T-helper 2 cell treated with Interferon-gamma antibody and Interleukin-4, amounts not matched to agents 100 ng/mL and 5 ng/mL, for 36 hours (primary cell): ENCODE measurements at regions not wholly inside any gene's neighbourhood (a gene's known extent, or its start where the extent isn't known, plus 50 kb on each side); places are given as distances from the start of the nearest gene placed in this dataset.
"Not testable (repeated sequence)": the region's sequence is repeated elsewhere in the genome, so short reads cannot be mapped to it uniquely, and the experiment has no call there.

Experiments
- intact Hi-C: fragments of 100-400 bp; cut with micrococcal nuclease; formaldehyde crosslinking; loops from one replicate; pipeline ENCODE4 v1.15.1; 2023

- intact Hi-C loops = no loop called here
These were observed 223.7 kb upstream of the FAM78B start for GRCh38 chr1:166390366-166391033.

DNA sequence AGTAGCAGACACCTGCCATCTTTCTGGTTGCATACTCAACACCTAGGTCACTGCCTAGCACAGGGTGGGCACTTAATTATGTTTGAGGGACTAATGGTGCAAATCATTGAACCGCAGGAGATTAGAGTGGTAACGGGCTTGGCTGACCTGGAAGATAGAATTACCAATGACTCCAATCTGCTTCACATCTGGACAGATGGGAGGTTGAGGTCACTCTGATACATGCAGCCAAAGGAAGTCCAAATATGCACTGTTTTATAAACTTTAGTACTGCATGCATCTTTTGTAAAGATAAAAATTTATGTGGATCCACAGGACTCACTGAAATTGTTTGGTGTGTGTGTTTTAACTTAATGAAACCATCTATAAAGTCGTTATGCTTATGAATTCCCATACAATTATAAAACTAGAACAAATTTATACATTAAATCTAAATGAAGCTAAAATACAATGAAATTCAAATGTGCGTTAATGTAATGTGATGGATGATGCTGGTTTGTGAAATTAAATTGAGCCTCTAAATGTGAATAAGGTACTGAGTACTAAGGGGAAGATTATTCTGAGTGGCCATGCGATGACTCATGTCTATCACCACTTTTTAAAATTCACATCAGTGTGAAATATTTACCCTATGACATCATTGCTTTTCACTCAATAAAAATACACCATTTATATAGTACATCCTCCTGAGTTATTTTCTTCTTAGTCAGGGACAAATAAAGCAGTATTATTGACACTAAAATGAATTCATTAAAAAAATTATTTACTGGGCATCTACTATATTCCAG lies 224.7 kb upstream of the FAM78B start:
- intact Hi-C loops = no loop called here

DNA sequence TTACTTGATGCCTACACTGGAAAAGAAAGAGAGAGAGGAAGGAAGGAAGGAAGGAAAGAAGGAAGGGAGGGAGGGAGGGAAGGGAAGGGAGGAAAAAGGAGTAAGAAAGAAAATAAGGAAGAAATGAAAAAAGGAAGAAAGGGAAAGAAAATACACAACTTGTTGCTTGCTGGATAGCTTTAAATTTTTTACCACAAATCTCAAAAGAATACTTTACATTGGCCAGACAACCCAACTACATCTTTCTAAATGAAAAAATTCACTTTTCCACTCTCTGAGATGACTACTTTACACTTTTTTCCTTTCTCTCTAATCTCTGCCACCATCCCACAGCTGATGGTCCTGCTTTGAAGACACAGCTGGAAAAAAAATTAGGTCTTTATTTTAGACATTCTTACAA lies 228.9 kb upstream of the FAM78B start:
- intact Hi-C loops = no loop called here

DNA sequence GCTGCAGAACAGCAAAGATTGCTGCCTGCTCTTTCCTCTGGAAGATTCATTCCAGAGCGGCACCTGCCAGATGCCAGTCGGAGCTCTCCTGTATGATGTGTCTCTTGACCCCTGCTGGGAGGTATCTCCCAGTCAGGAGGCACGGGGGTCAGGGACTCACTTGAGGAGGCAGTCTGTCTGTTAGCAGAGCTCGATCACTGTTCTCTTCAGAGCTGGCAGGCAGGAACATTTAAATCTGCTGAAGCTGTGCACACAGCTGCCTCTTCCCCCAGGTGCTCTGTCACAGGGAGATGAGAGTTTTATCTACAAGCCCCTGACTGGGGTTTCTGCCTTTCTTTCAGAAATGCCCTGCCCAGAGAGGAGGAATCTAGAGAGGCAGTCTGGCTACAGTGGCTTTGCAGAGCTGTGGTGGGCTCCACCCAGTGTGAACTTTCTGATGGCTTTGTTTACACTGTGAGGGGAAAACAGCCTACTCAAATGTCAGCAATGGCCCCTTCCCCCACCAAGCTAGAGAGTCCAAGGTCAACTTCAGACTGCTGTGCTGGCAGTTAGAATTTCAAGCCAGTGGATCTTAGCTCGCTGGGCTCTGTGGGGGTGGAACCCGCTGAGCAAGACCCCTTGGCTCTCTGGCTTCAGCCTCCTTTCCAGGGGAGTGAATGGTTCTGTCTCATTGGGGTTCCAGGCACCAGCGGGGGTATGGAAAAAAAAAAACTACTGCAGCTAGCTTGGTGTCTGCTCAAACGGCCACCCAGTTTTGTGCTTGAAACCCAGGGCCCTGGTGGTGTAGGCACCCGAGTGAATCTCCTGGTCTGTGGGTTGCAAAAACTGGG lies 242.7 kb upstream of the FAM78B start:
- intact Hi-C loops = not testable (repeated sequence)

DNA sequence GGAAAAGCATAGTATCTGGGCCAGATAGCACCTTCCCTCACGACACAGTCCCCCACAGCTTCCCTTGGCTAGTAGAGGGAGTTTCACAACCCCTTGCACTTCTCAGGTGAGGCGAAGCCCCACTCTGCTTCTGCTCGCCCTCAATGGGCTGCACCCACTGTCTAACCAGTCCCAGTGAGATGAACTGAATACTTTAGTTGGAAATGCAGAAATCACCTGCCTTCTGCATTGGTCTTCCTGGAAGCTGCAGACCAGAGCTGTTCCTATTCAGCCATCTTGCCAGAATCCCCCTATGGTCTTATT lies 243.2 kb upstream of the FAM78B start:
- intact Hi-C loops = no loop called here

DNA sequence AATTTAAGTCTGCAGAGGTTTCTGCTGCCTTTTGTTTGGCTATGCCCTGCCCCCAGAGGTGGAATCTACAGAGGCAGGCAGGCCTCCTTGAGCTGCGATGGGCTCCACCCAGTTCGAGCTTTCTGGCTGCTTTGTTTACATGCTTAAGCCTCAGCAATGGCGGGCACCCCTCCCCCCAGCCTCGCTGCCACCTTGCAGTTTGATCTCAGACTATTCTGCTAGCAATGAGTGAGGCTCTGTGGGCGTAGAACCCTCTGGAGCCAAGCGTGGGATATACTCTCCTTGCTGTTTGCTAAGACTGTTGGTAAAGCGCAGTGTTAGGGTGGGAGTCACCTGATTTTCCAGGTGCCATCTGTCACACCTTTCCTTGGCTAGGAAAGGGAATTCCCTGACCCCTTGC lies 250.0 kb upstream of the FAM78B start:
- intact Hi-C loops = not testable (repeated sequence)

DNA sequence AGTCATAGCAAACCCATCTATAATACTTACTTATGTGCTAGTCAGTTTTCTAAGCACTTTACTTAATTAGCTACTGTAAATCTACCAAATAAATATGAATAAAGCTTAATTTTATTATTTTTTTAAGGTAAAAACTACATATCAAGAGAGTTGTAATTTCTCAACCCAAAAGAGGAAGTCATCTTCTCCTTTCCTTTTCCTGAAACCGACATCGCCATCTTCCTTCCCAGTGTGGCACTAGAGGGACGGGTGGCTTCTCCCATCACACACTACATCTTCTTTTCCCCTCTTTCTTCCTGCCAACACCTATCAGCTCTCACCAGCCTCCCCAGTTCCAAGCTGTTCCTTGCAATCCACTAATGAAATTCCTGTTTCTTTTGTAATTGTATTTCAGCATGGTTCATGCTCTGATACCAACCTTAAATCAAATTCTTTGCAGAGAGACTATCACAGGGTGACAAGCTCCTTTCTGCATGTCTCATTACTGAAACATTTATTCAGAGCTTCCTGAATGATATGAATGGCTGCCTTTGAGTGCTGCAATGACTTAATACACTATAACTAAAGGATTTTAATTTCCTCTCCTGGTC lies 251.6 kb upstream of the FAM78B start:
- intact Hi-C loops = no loop called here

DNA sequence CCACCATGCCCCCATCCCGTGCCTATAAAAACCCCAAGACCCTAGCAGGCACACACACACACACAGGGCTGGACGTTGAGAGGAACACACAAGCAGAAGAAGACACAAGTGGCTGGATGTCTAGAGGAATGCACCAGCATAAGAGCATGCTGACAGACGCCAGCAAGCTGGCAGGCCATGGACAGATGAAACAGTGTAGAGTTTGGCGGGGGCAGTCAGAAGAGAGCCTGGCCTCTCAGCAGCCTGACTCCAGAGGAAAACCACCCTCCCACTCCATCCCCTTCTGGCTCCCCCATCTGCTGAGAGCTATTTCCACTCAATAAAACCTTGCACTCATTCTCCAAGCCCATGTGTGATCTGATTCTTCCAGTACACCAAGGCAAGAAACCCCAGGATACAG lies 255.8 kb upstream of the FAM78B start:
- intact Hi-C loops = not testable (repeated sequence)

DNA sequence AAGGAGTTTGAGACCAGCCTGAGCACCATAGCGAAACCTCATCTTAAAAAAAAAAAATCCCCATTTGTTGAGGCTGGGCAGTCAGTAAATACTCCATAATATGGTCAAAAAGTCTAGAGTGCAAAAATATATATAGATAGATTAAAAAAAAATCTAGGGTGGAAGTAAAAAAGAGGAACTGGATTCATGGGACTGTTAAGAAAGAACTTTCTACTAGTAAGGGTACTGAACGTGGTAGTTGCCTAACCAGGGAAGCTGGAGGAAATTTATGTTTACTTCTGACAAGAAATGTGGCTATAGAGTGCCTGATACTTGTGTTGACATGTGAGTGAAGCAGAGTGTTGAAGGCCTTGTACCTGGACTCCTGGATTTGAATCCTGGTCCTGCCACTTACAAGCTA lies 265.9 kb upstream of the FAM78B start:
- intact Hi-C loops = no loop called here

GRCh38 chr1:166433404-166434304 lies 266.9 kb upstream of the FAM78B start:
- intact Hi-C loops = not testable (repeated sequence)

GRCh38 chr1:166457700-166458099 lies 290.9 kb upstream of the FAM78B start:
- intact Hi-C loops = no loop called here

GRCh38 chr1:166464333-166464732 lies 297.5 kb upstream of the FAM78B start:
- intact Hi-C loops = no loop called here

GRCh38 chr1:166470014-166470413 lies 303.2 kb upstream of the FAM78B start:
- intact Hi-C loops = no loop called here

- intact Hi-C loops = no loop called here
These were observed 303.6 kb upstream of the FAM78B start for GRCh38 chr1:166470441-166470840.

DNA sequence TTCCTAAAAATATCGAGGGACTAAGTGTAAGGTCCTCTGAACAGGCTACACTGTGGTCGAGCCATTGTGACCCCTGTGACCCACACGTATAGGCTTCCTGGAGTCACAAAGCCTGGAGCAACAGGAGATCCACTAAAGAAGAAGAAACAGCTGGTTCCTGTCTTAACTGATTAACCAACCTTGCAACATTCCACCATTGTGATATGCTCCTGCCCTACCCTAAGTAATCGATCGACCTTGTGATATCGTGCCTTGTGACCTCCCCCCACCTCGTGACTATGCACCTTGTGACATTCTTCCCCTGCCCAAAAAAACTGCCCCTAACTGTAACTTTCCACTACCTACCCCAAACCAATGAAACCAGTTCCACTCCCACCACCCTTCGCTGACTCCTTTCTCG lies 304.6 kb upstream of the FAM78B start:
- intact Hi-C loops = no loop called here

DNA sequence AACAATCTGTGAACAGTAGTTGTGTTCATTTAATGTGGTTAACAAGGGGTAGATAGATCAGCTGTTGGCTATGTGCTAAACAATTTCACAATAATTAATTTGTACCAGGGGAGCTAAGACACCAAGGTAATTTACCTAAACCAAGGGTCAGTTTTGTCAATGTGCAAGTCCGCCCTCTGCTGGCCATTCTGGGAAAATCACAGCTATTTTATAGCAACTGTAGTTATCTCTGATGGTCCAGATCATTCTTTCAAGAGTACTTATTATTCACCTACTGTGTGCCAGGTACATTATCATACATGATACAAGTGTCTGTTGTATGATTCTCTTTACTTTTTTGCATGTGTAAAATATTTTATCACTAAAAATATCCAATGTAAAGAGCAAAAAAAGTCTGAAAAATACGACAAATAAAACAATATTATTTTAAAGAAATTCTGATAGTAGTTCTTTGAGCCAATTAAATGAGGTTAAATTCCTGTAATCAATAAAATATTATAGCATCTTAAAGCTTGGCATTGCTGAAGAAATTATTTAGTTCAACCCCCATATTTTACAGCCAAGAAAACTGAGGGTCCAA lies 312.3 kb upstream of the FAM78B start:
- intact Hi-C loops = loop anchor here (1.0 to 5.0 kb wide), 4 partner anchors 347 to 762 kb away; no protein-coding TSS in a partner anchor

DNA sequence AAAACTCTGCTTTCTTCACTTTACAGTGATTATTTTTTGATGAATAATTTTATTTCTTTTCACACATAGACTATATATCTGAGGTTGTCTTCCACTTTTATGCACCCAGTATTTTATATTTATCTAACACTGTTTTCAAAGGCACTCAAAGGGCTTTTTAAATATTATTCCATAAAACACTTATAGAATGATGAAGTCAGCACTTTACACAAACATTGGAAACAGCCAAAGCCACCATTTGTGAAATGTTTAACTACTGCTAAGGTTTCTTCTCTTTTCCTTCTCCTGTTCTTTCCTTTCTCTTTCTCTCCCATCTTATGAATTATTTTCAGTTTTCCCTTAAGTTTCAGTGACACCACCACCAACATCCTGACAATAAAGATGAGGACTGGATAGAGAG lies 317.7 kb upstream of the FAM78B start:
- intact Hi-C loops = no loop called here

- intact Hi-C loops = loop anchor here (5.0 kb wide), 1 partner anchor 318 kb away; the partner anchor contains the start of gene FAM78B
These were observed 318.1 kb upstream of the FAM78B start for GRCh38 chr1:166484871-166485270.

DNA sequence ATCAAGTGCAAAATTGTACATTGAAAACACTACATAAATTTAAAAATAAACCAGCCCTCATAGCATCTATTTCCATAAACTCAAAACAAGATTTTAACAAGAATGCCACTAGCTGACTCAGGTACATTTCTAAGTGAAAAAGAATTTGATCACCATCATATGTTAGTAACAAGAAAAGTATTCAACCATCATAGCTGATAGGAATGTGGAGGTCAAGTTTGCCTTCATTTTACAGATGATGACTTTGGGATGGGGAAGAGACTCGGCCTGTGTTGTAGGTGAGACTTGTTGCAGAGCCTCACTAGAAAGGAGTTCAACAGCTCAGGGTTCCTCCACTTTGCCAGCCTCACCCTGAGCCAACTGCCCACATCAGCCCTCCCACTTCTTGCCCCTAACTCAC lies 318.8 kb upstream of the FAM78B start:
- intact Hi-C loops = loop anchor here (5.0 kb wide), 1 partner anchor 318 kb away; the partner anchor contains the start of gene FAM78B

DNA sequence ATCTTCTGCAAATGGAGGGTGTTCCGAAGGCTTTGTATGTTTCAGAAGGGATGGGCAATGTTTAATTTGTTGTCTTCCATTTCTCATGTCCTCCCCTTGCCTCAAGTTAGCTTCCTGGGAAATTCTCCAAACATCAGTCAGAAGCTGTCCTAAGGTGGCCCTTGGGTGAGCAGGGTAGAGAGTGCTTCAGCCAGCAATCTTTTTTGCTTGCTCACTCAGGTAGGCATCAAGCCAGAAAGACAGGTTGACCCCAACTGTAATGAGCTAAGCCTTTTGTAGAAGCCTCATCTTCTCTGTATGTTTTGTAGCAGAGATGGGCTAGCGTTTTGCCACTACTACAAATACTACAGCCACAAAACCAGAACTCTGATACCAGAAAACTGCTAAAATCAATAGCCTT lies 321.5 kb upstream of the FAM78B start:
- intact Hi-C loops = loop anchor here (5.0 kb wide), 1 partner anchor 321 kb away; the partner anchor contains the start of gene FAM78B
